COLO668 (cell line): ENCODE measurements at regions not wholly inside any gene's neighbourhood (a gene's known extent, or its start where the extent isn't known, plus 50 kb on each side); places are given as distances from the start of the nearest gene placed in this dataset.

Experiments used
- DNase-seq: peaks from one replicate; lab custom pipeline; 2025; ENCODE audit not compliant: unreplicated experiment; lab: John Stamatoyannopoulos, UW

- DNase-seq: no peak
Measured at GRCh38 chr3:19093084-19093483, 55.2 kb upstream of the KCNH8 start.

DNA sequence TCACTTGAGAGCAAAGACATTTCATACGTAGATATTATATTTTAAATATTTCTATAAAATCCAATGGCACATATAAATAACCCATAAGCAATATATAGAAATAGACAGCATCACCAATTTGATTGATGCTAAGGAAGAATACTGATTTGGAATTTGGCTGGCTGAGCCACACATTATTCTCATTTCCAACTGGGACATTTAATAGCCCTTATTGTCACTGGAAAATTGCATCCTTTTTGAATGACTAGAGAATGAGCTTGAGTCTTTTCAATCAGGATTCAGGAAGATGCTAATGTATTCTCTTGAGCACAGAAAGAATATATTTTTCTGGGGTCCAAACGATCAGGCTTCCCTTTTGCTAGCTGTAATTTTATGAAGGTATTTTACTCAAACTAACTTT lies 70.9 kb upstream of the KCNH8 start:
- no peak for DNase-seq

GRCh38 chr3:19075037-19075436 lies 73.3 kb upstream of the KCNH8 start:
- DNase-seq: no peak

- DNase-seq: no peak
Measured at GRCh38 chr3:19074257-19074900, 73.9 kb upstream of the KCNH8 start.

- DNase-seq: no peak
Measured at GRCh38 chr3:19073341-19074105, 74.8 kb upstream of the KCNH8 start.

DNA sequence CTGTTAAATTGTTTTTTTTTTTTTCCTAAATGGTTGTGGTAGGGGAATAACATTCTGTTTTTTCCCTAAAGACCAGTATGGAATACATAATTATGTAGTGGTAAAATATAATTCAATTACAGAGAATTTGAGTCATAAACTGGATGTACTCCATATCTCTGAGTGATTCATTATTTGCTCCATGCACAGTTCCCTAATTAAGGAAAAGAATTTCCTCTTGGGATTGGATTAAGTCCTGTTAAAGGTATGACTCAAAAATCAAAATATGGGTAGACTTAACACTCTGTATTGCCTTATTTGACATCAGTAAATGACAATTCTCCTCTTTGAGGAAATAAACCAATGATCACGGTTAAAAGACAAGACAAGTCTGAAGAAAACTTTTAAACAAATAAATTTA lies 78.0 kb upstream of the KCNH8 start:
- DNase-seq: no peak

DNA sequence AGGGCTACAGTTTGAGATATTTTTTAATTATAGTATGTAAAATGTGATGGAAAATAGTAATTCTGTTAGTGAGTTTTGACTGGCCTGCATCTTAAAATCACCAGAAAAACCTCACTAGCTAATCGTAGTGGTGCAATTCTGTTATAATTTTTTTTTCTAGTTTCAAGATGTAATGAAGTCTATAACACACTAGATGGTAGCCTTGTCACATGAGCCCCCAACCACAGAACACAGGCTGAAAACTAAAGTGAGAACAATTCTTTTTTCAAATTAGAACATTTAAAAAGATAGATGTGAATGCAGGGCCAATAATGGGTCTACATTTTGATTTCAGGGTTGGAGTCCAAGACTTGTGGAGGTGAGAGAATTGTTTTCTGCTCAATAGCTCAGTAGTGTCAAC lies 83.3 kb upstream of the KCNH8 start:
- DNase-seq: no peak

DNA sequence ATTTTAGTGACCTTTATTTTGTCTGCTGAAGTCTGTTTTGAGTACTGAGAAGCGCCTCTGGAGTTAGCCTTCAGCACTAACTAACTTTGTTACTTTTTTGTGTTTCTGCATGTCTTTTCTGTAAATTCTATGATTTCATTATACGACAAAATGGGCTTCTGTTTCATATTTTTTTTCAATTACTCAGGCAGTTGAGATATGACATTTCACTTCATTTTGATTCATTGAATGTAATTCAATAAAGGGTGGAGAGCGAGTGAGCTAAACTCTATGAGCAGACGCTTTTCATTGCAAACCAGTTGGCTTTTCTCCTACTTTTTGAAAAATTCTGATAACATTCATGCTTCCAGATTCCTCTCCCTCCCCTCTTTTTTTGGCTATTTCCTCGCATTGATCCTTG lies 84.4 kb upstream of the KCNH8 start:
- DNase-seq: no peak

DNA sequence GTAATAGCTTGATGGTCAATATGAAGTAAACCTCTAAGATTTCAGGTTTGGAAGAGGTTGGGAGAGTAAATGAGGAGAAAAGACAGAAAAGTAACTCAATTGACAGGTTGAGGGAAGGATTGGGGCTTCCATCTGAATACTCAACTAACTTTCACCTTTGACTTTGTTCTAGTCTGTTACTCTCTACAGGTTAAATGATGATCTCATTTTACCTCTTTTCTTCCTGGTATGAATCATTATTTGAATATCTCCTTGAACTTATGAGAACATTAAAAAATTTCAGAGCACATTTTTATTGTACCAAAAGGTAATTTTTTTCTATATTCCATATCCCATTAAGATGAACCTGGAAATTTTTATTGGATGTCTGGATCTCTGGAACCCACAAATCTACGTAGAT lies 87.9 kb upstream of the KCNH8 start:
- no peak for DNase-seq

- no peak for DNase-seq
Measured at GRCh38 chr3:19052874-19053273, 95.4 kb upstream of the KCNH8 start.

GRCh38 chr3:19046440-19046839 lies 101.9 kb upstream of the KCNH8 start:
- no peak for DNase-seq

DNA sequence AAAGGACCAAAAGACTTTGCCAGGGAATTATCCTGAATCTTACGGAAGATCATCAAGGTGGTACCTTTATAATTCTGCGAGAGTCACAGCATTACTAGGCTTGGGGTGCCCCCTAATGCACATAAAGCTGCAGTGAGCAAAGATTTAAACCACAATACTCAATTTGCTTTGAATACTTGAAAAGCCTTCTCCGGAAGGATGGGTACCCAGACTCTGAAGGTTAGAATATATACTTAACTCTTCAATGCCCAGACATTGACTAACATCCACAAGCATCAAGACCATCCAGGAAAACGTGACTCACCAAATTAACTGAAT lies 117.8 kb upstream of the KCNH8 start:
- no peak for DNase-seq

DNA sequence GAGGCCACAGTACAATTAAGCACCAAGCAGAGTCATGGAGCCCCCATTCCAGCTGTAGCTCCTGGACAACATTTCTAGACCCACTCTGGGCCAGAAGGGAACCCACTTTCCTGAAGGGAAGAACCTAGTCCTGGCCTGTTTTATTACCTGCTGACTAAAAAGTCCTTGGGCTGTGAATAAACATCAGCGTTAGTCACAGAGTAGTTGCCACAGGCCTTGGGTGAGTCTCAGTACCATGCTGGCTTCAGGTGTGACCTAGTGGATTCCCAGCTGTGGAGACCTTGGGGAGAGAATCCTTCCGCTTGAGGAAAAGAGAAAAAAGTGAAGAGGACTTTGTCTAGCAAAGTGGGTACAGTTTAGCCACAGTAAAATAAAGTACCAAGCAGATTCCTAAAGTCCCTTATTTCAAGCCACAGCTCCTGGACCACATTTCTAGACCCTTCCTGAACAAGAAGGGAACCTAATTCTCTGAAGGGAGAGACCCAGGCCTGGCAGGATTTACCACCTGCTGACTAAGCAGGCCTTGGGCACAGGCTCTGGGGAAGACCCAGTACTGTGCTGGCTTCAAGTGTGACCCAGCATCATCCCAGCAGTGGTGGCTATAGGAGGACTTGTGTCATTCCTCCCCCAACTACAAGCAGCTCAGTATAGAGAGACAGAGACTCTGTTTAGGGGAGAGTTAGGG lies 118.3 kb upstream of the KCNH8 start:
- DNase-seq: no peak

DNA sequence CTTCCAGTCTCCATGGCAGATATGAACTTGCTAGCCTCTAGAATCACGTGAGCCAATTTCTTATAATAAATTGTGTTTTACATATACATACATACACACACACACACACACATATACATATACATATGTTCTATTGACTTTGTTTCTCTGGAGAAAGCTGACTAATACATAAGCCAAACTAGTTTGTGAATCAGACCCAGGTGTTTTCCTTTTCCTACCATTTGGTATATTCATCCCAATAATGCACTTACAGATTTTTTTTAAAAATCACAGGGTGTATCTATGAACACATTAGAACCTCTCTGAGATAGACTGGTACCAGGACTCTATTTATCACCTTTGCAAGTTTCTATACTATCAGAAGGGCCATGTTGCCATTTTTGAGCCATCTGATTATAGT lies 122.9 kb upstream of the KCNH8 start:
- no peak for DNase-seq

GRCh38 chr3:19022546-19022945 lies 125.8 kb upstream of the KCNH8 start:
- no peak for DNase-seq

GRCh38 chr3:19016851-19017250 lies 131.5 kb upstream of the KCNH8 start:
- DNase-seq: no peak

DNA sequence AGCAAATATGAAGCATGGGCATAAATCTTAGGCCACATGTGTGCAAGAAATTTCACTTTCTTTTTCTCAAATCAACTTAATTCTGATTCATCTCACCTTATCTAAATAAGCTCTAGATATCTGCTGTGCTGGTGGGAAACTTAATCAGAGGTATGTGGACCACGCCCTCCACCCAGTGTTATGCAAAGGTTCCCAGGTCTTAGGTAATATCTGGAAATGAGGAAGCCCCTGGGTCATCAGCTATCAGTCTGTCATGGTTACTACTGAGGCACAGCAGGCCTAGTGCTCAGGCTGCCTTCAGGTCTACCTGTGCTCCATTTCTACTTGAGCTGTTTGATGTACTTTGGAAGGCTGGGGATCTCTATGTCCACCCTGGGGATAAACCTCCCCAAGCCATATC lies 134.4 kb upstream of the KCNH8 start:
- no peak for DNase-seq

- DNase-seq: no peak
Measured at GRCh38 chr3:19012846-19013245, 135.5 kb upstream of the KCNH8 start.

DNA sequence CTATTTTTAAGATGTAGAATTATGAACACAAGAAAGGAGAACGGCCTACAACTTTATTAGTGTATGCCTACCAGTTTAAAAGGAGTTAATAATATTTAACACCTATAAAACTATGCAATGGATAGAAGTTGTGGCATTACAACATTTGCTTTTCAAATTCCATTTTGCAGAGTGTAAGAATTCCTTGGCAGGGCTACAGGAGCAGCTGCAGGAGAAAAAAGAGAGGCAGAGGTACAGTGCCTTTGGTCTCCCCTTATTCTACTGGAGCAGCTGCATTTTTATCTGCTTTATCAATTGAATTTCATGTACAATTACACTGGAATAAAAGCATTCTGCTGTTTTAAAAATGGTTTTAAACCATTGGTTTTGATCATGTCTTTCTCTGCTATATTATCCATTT lies 145.7 kb upstream of the KCNH8 start:
- DNase-seq: no peak

GRCh38 chr3:18998069-18998468 lies 150.2 kb upstream of the KCNH8 start:
- no peak for DNase-seq

- no peak for DNase-seq
Measured at GRCh38 chr3:18992709-18993108, 155.6 kb upstream of the KCNH8 start.

GRCh38 chr3:18989237-18989795 lies 159.0 kb upstream of the KCNH8 start:
- no peak for DNase-seq
